ENCODE measurements at regions not wholly inside any gene's neighbourhood (a gene's known extent, or its start where the extent isn't known, plus 50 kb on each side); places are given as distances from the start of the nearest gene placed in this dataset.
A peak's percentile ranks its signal among the peaks of the same experiment; 100 is the strongest.

DNA sequence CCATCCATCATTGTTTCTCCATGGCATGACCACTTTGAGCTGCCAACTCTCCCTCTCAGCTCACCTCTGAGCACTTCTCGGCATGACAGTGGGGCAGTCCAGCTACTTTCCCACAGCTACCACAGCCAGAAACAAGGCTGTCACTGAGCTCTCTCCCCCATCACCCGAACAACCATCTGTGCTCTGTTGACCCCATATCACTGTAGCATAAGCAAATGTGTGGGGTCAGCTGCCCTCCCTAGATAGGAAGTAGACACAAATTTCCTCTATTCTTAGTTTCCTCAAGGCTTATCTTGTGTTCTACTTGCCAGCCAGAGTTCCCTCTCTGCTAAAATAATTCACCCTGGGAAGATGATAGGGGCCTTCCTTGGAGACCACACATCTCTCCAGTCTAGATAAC lies 82.6 kb upstream of the FUT8 start:
- DNase-seq = peak; percentile 93

DNA sequence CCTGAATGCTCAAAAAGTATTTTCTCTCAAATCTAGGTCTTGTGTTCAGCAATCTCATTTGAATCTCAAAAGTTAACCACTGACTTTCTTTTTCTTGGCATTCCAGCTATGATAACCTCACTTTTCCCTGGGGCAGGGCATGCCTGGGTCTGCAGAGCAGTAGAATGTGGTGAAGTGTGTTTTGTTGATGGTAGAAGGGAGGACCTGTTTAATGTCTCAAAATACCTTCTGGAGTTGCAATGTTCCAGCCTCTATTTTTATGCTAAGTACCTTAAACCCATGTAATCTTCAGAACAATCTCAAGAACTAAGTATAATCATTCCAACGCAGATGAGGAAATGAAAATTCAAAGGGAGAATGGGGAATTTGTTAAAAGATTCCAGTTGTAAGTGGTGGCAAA lies 82.1 kb upstream of the FUT8 start:
- DNase-seq = no peak

DNA sequence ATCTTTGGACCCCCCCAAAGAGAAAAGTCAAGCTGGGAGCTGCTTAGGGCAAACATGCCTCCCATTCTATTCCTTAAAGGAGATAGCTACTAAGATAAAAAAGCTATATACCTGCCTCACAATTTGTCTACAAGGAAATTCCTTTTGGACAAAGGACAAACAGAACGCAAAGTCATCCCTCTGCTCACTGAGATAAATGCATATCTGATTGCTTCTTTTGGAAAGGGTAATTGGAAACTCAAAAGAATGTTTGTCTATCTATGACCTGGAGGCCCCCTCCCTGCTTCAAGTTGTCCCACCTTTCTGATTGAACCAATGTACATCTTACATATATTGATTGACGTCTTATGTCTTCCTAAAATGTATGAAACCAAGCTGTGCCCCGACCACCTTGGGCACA lies 80.9 kb upstream of the FUT8 start:
- DNase-seq = no peak

DNA sequence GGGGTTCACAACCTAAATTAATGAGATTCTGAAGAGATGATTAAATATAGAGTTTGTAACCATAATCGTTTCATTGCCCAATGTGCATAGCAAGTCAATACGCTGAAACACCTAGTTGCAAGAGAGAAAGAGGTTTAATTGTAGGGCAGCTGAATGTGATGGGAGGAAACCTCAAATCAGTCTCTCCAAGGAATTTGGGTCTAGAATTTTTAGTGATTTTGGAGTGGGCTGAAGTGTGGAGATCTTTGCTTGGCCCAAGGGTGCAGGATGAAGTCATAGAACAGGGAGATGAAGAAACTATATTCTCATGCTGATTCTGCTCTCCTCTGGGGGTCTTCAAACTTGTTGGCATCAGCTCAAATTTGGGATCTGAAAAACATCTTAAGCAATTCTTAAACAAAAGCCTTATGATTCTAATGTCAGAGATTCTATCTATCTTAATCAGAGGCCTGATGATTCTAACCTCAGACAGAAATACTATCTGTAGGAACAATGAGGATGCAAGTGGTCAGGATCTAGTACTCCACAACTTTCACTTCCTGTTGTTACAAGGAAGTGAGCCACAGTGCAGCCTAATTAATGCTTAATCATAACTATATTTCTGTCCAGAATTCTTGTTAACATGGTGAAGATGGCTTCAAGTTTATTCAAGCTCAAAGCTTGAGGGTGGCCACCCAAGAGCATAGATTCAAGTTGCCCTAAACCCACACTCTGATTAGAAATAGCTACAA lies 80.2 kb upstream of the FUT8 start:
- DNase-seq = peak; percentile 54

DNA sequence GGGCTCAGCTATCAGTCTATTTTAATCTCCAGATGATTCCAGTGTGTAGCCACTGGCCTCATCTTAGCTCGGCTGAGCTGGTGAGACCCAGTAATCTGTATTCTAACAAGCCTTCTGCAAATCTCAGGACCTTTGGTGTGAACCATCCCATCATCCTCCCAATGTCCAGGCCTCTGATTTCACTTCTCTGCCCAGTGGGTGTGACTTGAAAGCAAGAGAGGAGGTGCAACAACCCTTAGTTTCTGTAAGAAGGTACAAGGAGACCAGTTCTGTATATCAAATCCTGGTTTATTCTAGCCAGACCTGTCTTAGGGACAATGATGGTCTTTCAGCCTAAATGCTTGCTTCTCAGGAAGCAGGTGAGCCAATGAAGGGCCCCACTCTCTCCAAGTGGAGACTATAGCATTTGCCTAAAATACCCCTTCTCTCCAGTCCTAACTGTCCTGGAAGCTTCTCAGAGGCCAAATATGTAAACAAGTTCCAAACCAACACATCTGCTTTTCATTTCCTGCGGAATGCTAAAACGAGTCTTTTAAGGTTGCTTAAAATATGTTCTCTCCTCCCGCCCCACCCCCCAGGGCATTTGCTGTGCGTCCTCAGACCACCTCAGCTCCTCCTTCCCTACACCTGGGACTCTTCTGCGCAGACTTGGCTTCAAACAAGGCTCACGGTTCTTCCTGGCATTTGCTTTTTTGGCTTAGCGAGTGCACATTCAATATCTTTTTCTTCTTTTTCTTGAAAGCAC lies 78.4 kb upstream of the FUT8 start:
- DNase-seq = no peak

DNA sequence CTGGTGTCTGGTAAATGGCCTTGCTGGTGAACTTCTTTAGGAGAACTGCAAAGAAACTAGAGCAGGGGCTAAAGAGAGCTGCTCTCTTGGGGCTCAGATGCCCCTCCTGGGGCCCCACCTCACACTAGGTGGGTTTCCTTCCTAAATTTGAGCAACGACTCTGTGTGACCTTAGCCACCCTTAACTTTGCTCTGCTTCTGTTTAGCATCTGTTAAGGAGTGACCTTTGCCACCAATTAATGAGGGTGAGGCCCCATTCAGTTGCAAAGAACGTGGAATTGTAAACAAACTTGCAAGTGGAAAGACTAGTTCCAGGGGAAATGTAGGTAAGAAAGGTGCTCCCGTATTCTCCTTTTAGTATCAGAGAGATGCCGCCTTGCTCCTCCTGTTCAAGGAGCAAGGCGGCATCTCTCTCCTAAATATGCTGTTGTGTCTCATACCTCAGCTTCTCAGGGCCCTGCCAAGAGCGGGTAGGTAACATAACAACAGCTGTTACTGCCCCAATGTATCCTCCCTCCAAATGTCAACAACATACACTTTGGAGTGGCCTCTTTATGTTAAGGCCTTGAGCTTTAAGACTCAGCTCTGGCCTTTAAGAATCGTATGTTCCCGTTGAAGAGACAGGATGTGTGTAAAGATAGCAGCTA lies 77.6 kb upstream of the FUT8 start:
- peak; percentile 55 for DNase-seq

DNA sequence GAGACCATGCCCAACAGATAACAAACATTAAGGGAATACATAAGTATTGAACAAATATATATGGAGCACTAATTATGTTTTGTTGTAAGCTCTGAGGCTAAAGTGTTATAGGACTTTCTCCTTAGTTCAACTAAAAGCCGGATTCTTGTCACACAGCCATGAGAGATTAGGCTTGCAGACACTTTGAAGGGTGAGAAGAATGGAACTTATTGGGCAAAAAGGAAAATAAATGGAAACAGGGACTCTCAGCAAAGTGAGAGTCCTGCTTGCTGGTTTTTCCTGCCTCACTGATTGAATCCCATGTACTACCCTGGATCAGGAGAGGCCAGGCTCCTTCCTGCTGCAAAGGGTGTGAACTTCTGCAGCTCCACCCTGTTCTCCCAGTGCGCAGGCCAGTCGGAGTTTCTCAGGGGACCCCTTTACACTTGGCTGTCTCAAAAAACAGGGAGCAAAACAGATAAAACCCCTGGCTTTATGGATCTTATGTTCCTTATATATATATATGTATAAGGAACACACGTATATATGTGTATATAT lies 77.1 kb upstream of the FUT8 start:
- DNase-seq = no peak

DNA sequence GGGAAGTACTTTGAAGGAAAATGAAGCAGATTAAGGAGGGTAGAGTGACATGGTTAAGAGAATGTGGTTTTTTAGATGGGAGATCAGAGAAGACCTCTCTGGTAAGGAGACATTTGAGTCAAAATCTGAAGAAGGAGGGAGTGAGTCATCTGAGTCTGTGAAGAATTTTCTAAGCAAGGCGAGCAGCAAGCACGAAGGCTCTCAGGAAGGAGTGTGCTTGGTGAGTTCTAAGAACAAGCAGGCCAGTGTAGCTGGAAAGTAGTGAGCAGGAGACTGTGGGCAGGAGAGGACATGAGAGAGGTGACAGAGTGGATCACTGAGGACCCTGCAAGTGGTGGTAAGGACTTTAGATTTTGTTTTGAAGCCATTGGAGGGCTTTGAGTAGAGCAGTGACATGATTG lies 76.3 kb upstream of the FUT8 start:
- peak; percentile 50 for DNase-seq

DNA sequence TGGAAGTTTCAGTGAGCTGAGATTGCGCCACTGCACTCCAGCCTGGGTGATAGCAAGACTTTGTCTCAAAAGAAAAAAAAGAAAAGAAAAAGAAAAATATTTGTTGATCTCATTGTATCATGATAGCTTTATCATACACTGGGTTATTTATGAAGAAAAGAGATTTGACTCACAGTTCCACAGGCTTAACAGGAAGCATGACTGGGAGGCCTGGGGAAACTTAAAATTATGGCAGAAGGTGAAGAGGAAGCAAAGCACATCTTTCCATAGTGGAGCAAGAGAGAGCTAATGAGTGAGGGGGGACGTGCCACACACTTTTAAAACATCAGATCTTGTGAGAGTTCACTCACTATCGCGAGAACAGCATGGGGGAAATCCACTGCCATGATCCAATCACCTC lies 72.7 kb upstream of the FUT8 start:
- no peak for DNase-seq

DNA sequence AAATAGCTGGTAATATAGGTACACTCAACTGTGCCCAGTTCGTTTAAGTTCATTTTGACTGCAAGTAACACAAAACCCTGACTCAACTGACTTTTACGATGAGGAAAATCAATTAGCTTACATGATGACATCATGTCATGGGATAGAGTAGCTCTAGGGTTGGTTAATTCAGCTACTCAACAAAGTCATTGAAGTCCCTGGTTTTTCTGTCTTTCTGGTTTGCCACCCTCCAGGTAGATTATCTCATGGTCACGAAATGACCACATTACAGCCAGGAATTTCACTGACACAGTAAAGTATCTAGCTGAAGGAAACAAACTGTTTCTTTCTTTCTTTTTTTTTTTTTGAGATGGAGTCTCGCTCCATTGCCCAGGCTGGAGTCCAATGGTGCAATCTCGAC lies 68.5 kb upstream of the FUT8 start:
- DNase-seq = no peak

DNA sequence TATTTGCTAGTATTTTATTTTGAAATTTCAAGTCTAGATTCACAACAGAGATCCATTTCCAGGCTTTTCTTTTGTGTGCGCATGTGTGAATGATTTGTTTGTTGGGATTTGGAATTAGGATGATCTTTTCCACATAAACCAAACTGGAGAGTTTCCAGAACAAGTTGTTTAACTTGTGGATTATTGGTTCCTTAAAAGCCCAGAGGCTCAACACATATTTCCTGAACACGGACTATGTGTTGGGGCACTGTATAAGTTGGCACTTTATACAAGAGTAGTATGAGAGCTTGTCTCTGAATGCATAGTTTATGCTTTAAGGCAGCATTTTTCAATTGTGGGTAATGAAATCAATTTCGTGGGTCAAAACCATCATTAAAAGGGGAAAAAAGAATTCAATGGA lies 67.3 kb upstream of the FUT8 start:
- DNase-seq = no peak

DNA sequence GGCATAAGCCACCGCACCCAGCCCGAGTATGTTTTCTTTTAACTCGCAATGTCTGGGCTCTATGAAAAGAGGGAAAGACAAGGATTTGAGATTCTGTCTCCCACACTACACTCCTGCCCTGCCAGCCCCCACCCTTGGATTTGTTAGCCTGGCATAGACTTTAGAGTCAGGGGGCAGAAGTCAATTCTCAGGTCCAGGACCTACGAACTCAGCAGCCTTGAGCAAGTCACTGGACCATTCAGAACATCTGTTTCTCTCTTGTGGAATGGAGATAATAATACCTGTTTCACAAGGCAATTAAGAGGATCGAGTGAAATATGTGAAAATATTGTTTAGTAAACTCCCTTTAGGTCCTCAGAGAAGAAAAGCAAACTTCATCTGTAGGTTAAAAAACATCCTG lies 66.1 kb upstream of the FUT8 start:
- DNase-seq = no peak

DNA sequence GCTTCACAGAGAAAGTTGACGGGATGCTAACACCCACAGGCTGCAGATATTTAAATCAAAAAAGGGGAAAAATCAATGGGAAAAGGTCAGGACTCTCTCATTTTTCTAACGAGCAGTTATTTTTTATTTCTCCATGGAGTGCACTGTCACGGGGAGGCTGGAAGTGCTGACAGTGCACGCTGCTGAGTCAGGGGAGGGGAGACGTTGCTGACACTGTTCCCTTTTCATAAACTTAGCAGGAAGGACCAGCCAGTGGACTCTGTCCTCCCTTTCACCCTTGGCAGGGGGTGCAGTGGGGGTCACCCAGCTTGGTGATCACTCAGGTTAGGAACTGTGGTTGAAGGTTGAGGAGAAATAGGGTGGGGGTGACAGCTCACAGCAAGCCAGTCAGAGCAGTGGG lies 65.6 kb upstream of the FUT8 start:
- DNase-seq = peak; percentile 42

DNA sequence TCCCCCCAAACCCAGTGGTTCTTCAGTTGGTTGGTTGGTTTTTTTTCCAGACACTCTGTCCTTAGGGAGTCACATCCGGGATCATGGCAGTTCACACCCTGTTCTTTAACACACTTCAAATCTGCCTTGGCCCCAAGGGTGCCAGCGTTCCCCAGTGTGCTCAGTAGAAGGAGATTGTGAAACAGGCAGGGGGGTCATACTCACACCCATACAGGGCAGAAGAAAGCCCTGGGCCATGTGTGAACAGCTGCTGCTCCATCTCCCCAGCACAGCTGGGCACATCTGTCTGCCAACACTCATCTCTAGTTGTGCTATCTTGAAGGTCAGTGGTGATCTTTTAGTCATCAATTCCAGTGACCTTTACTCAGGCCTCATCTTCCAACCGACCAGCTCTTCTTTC lies 64.4 kb upstream of the FUT8 start:
- no peak for DNase-seq

DNA sequence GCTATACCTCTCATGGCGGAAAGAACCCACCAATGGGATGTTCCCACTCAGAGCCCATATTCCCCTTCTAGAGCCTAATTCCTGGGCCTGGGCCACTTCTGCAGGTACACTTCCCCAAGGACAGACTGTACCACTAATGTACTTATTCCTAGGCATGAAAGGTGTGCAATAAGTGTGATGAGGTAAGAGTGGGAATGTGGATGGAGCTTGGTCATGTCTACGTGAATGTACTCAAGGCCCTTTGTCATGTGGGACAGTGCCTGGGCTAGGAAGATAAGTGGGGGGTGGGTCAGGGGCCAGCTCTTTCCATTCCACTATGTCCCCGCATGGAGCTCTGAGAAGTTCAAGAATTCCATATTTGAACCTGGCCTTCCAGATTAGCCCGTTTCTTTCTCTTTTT lies 63.4 kb upstream of the FUT8 start:
- DNase-seq = no peak

DNA sequence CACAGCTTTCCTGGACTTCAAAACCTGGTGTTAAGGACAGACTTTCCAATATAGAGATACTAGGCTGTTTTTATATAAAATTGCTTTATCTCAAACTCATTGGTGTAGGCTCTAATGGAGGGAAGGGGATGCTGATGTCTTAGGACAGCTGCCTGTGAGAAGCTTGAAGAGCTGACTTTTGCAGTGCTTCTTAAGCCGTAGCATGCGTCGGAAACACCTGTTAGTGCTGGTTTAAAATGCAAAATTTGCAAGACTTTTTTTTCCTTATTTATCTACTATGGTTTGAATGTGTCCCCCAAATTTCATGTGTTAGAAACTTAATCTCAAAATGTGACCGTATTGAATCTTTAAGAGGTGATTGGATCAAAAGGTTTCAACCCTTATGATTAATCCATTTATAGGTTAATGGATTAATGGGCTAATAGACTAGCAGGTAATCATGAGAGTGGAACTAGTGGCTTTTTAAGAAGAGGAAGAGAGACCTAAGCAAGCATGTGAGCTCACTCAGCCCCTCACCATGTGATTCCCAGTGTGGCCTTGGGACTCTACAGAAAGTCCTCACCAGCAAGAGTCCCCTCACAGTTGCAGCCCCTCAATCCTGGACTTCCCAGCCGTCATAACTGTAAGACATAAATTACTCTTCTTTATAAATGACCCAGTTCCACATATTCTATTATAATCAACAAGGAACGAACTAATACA lies 60.9 kb upstream of the FUT8 start:
- DNase-seq = no peak

DNA sequence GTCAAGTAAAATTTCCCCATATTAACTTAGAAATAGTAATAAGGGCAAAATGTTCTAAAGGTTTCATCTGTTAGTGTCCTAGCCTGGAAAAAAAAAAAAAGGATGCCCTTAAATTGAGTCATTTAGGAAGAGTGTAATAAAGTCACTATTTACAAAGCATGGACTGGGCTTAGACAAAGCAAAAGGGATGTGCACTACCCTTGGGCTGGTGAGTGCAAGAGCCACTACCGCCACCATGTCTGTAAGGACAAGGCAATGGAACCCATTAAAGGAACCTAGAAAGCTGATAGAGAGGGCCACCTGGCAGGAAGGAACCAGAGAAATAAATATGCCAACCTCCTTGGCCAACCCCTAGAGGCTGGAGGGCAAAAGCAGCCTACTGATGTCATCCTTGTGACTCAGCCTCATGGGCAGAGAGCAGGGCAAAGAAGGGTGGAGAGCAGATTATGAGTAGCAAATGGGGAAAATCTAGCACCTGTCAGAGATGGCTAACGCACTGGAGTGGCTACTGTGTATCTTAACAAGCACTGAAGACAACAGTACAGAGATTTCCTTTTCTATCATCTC lies 59.5 kb upstream of the FUT8 start:
- peak; percentile 36 for DNase-seq

DNA sequence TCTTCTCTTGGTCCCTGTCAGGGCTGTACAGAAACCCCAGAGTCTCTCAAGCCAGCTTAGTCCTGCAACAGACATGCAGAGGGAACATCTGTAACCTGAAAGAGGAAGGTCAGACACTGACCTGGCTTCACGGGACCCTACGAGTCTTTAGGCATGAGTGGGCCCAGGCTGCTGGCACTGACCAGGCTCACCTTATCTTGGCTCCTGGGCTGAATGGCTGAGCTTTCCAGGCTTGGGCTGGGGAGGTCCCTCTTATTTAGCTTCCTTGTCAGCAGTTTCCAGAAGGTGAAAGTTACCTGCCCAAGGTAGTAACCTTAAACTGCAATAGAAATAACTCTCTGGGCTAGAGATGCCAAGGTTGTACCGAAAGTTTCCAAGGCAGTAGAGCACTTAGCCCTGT lies 58.4 kb upstream of the FUT8 start:
- DNase-seq = no peak

DNA sequence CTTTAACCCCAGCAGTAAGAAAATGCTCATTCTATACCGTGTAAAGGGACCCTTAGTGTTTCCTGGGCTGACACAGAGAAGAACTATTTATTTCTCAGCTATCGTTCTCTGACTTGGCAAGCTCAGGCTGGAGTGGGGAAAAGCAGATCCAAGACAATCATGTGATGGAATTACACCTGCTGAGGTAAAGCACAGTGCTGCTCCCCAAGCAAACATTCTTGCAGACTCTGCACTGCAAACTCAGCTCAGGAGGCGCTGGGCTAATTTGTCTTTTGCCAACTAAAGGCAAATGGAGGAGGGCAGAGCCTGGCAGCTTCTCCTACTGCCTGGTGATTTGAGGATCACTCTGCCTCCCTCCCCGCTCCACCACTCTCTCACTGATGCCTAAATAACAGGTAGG lies 57.8 kb upstream of the FUT8 start:
- DNase-seq = no peak

DNA sequence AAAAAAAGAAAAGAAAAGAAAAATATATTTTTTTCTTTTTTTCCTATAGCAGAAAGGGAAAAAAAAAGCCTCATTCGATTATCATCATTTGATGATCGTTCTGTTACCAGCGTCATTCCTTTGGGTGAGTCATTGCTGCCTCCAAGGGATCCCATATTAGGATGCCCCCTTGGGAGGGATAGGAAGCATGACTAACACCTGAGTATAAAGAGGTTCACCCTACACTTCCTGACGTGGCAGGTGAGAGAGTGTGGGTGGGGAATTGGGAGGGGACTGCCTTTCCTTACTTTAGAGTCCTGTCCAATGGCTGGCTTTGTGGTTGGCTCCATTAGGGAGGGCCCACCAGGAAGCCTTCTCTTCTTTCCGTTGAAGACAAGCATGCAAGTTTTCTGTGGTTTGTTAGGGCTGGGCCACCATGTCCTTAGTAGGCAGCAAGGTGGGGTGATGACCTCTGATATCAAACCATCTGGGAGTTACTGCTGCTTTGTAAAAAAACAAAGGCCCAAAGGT lies 56.1 kb upstream of the FUT8 start:
- DNase-seq = peak; percentile 44

DNA sequence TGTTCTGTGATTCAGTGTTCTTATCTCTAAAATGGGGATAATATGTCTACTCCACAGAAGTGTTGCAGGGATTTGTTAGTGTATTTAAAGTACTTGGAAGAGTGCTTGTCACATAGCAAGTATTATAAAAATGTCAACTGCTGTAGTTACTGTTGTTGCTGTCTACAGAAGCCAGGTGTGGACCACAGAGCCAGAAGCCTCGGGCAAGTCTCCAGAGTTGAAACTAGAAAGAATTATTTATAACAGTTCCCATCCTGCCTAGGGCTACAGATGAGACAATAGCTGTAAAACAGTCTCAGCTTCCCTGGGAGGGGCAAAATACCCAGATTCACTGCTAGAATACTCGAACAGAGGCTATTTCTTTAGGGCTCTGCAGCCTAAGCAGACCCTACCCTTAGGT lies 55.4 kb upstream of the FUT8 start:
- no peak for DNase-seq

DNA sequence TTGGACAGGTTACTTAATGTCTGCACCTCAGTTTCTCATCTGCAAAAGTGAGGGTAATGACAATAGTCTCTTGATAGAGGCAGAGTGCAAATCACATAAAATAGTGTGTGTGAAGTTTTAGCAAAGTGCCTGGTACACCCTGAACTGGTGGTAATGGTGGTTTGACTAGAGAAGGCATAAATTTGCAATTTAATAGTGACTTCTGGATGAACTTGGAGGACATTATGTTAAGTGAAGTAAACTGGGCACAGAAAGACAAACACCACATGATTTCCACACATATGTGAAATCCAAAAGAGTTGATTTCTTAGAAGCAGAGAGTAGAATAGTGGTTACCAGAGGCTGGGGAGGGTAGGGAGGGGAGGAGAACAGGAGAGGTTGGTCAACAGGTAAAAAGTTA lies 54.8 kb upstream of the FUT8 start:
- DNase-seq = no peak

DNA sequence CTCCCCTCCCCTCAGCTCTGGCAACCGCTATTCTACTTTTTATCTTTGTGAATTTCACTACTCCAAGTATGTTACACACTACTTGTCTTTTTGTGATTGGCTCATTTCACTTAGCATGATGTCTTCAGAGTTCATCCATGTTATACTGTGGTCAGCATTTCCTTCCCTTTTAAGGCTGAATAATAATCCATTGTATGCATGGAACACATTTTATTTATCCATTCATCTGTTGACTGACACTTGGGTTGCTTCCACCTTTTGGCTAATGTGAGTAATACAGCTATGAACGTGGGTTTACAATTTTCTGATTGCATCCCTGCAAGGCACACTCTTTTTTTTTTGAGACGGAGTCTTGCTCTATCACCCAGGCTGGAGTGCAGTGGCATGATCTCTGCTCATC lies 53.0 kb upstream of the FUT8 start:
- DNase-seq = peak; percentile 58

All from hematopoietic multipotent progenitor cell treated with erythropoietin and hydrocortisone succinate and interleukin-3 and kit ligand, for 4 days (in vitro differentiated cells).